ENCODE measurements at regions not wholly inside any gene's neighbourhood (a gene's known extent, or its start where the extent isn't known, plus 50 kb on each side); places are given as distances from the start of the nearest gene placed in this dataset.
"Not testable (repeated sequence)": the region's sequence is repeated elsewhere in the genome, so short reads cannot be mapped to it uniquely, and the experiment has no call there.

GRCh38 chr9:78441822-78442431 is 145.0 kb downstream of the PSAT1 start:
- H3K27ac Mint-ChIP-seq: no peak overlapping the region

GRCh38 chr9:78442577-78442976 is 145.7 kb downstream of the PSAT1 start:
- not testable (repeated sequence) for H3K9me3 Mint-ChIP-seq, H3K36me3 Mint-ChIP-seq

More at GRCh38 chr9:78441822-78442431, 145.0 kb downstream of the PSAT1 start:
- no peaks in the 10 kb centered on the region for H3K9me3 Mint-ChIP-seq
- DNase-seq (ENCODE audit: low spot score) (no peak), ATAC-seq (peak in 1 of 2 donors; percentile 16)
- no peaks in the 10 kb centered on the region for H3K36me3 Mint-ChIP-seq
- H3K4me3 Mint-ChIP-seq: no peak overlapping the region
- peaks cover 0 to 7% of the 10 kb centered on the region in 2 donors for H3K4me1 Mint-ChIP-seq (ENCODE audit: low read depth in 2 of 2)
- H3K27me3 Mint-ChIP-seq: peaks cover 16 to 18% of the 10 kb centered on the region in 2 donors

GRCh38 chr9:78443946-78444345 is 147.0 kb downstream of the PSAT1 start:
- H3K4me1 Mint-ChIP-seq (ENCODE audit: low read depth in 2 of 2): peaks cover 0 to 7% of the 10 kb centered on the region in 2 donors
- no peak overlapping the region for H3K27ac Mint-ChIP-seq
- H3K4me3 Mint-ChIP-seq: no peak overlapping the region
- H3K9me3 Mint-ChIP-seq: no peaks in the 10 kb centered on the region
- H3K36me3 Mint-ChIP-seq: no peaks in the 10 kb centered on the region
- DNase-seq (ENCODE audit: low spot score): no peak
- H3K27me3 Mint-ChIP-seq: peaks cover 12 to 22% of the 10 kb centered on the region in 2 donors
- no peak for ATAC-seq

More at GRCh38 chr9:78442577-78442976, 145.7 kb downstream of the PSAT1 start:
- H3K4me1 Mint-ChIP-seq (ENCODE audit: low read depth in 2 of 2); H3K4me3 Mint-ChIP-seq; H3K27ac Mint-ChIP-seq; DNase-seq (ENCODE audit: low spot score); ATAC-seq: not testable (repeated sequence)
- peaks cover 15 to 18% of the 10 kb centered on the region in 2 donors for H3K27me3 Mint-ChIP-seq

- H3K4me3 Mint-ChIP-seq: no peak overlapping the region
- H3K27ac Mint-ChIP-seq: no peak overlapping the region
These were observed 152.2 kb downstream of the PSAT1 start for GRCh38 chr9:78448960-78449673.

DNA sequence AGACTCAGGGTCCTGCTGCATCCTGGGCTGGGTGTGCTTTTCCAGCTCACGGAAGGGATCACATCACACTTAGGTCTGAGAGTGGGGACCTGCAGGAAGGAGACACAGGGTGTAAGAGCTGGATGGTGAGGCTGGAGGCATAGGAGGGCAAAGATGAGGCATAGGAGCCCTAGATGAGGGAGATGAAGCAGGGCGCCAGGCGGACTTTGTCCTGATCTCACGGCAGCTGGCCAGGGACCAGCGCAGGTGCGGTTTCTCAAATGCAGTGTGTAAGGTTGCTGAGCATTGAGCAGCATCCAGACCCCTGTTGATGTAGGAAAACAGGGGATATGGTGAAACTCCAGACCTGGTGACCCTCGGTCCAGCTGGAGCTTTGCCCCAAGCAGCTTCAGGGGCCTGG is 156.5 kb downstream of the PSAT1 start:
- DNase-seq (ENCODE audit: low spot score) (no peak), ATAC-seq (peak in 1 of 2 donors; percentile 40)
- Mint-ChIP-seq H3K4me3 (no peak overlapping the region), H3K27me3 (peaks cover 3 to 23% of the 10 kb centered on the region in 2 donors), H3K27ac (no peak overlapping the region), H3K9me3 (no peaks in the 10 kb centered on the region), H3K4me1 (ENCODE audit: low read depth in 2 of 2) (no peaks in the 10 kb centered on the region), H3K36me3 (no peaks in the 10 kb centered on the region)

More at GRCh38 chr9:78448960-78449673, 152.2 kb downstream of the PSAT1 start:
- H3K27me3 Mint-ChIP-seq: peaks cover 3 to 16% of the 10 kb centered on the region in 2 donors
- ATAC-seq: no peak
- H3K4me1 Mint-ChIP-seq (ENCODE audit: low read depth in 2 of 2): no peaks in the 10 kb centered on the region
- no peaks in the 10 kb centered on the region for H3K36me3 Mint-ChIP-seq
- no peak for DNase-seq (ENCODE audit: low spot score)
- H3K9me3 Mint-ChIP-seq: no peaks in the 10 kb centered on the region

DNA sequence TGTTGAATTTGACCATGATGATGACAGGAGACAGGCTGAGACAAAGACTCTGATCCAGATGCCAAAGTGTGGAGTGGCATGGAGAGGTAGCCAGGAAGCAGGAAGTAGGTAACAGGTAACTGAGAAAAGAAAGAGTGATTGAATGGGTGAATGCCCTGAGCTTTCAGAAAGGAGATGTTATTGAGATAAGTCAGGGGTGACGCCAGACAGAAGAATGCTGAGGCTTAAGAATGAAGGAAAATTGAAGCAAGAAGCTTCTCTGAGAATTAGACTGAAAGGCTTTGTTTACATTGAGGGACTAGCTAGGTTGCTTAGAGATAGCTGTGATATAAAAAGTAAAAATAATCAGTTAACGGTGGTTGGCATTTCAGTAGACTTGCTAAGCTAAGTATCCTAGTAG is 165.7 kb downstream of the PSAT1 start:
- Mint-ChIP-seq H3K27ac (no peak overlapping the region), H3K4me3 (no peak overlapping the region), H3K36me3 (no peaks in the 10 kb centered on the region), H3K27me3 (peaks cover 5 to 13% of the 10 kb centered on the region in 2 donors), H3K9me3 (no peaks in the 10 kb centered on the region), H3K4me1 (ENCODE audit: low read depth in 2 of 2) (no peaks in the 10 kb centered on the region)
- ATAC-seq: no peak
- no peak for DNase-seq (ENCODE audit: low spot score)

DNA sequence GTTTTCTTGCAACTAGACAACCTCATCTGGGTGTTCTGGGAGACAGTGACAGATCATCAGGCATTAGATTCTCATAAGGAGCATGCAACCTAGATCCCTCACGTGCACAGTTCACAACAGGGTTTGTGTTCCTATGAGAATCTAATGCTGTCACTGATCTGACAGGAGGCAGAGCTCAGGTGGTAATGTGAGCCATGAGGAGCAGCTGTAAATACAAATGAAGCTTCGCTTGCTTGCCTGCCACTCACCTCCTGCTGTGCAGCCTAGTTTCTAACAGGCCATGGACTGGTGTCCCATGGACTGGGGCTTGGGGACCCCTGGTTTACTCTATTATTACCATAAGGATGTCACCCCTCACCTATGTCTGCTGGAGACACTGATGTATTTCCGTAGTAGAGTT is 166.8 kb downstream of the PSAT1 start:
- Mint-ChIP-seq H3K36me3 (no peaks in the 10 kb centered on the region), H3K27me3 (peaks cover 6 to 14% of the 10 kb centered on the region in 2 donors), H3K4me1 (ENCODE audit: low read depth in 2 of 2) (no peaks in the 10 kb centered on the region), H3K27ac (no peak overlapping the region), H3K9me3 (no peaks in the 10 kb centered on the region), H3K4me3 (no peak overlapping the region)
- ATAC-seq (no peak), DNase-seq (ENCODE audit: low spot score) (no peak)

DNA sequence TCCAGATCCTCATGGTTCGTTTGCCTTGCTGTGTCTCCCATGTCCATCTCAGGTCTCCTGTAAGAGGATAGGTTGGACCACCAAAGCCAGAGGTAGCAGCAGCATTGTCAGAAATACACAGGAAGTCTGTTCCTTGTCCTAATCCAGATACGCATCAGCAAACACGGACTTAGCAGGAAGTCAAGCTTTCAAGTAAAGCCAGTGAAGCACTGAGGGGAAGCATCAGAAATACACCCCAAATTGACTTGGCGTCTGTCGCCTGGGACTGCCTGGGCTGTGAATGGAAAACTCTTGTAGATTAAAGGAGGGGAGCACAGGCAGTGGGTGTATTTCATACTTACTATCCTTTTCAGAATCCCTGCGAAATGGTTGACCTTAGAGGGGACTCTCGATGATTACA is 171.3 kb downstream of the PSAT1 start:
- Mint-ChIP-seq H3K4me3 (no peak overlapping the region), H3K27me3 (peaks cover 12 to 21% of the 10 kb centered on the region in 2 donors), H3K4me1 (ENCODE audit: low read depth in 2 of 2) (no peaks in the 10 kb centered on the region), H3K36me3 (no peaks in the 10 kb centered on the region), H3K9me3 (no peaks in the 10 kb centered on the region), H3K27ac (no peak overlapping the region)
- ATAC-seq: no peak
- no peak for DNase-seq (ENCODE audit: low spot score)

DNA sequence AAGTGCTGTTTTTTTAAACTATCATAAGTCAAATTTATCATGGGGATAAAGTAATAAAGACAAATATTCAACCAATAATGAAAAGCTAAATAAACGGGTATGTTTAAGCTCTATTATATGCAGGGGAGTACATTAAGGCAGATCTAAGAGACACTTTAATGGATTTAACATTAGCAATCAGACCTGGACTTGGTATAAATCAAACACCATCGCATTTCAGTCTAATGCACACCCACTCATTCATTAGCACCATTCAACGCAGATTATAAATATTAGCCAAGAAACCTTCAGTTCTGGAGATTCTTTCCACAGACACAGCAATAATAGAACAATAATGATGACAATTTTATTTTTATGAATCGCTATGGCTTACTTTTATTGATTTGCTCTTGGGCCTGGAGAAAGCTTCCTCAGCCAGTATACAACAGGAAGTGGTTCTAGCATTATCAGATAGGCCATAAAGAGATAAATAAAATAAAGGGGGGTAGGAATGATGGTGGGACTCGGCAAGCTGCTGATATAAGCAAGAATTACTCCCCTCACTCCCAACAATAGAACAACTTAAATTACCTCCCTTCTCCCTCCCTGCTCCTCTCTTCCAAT is 172.2 kb downstream of the PSAT1 start:
- no peak for DNase-seq (ENCODE audit: low spot score)
- Mint-ChIP-seq H3K4me3 (no peak overlapping the region), H3K27me3 (peaks cover 12 to 21% of the 10 kb centered on the region in 2 donors), H3K36me3 (no peaks in the 10 kb centered on the region), H3K27ac (no peak overlapping the region), H3K4me1 (ENCODE audit: low read depth in 2 of 2) (no peaks in the 10 kb centered on the region), H3K9me3 (no peaks in the 10 kb centered on the region)
- no peak for ATAC-seq

GRCh38 chr9:78470216-78470615 is 173.3 kb downstream of the PSAT1 start:
- no peaks in the 10 kb centered on the region for H3K9me3 Mint-ChIP-seq
- no peaks in the 10 kb centered on the region for H3K36me3 Mint-ChIP-seq
- DNase-seq (ENCODE audit: low spot score) (no peak), ATAC-seq (no peak)
- no peak overlapping the region for H3K27ac Mint-ChIP-seq
- H3K4me3 Mint-ChIP-seq: no peak overlapping the region
- no peaks in the 10 kb centered on the region for H3K4me1 Mint-ChIP-seq (ENCODE audit: low read depth in 2 of 2)
- H3K27me3 Mint-ChIP-seq: peaks cover 12 to 21% of the 10 kb centered on the region in 2 donors

GRCh38 chr9:78470741-78471140 is 173.8 kb downstream of the PSAT1 start:
- H3K4me1 Mint-ChIP-seq (ENCODE audit: low read depth in 2 of 2): no peaks in the 10 kb centered on the region
- no peak overlapping the region for H3K4me3 Mint-ChIP-seq
- ATAC-seq: no peak

DNA sequence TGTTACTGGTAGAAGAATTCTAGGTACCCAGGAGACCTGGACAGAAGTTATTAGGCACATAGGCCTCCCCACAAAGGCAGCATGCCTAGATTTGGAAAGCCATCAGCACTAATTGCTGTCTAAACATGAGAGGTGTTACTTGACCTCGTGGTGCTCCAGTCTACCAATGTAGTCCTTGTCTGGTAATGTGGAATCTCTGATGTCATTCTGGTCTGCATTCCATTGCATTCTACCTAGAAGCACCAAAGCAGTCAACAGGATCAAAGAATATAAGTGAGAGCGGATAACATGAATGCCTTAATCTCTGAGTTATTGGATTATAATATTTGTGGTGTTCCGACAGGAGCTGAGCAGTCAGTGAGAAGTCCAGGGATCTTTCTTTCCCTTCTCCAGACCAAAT is 175.2 kb downstream of the PSAT1 start:
- Mint-ChIP-seq H3K4me1 (ENCODE audit: low read depth in 2 of 2) (no peaks in the 10 kb centered on the region), H3K9me3 (no peaks in the 10 kb centered on the region)
- no peak for DNase-seq (ENCODE audit: low spot score)

More at GRCh38 chr9:78470741-78471140, 173.8 kb downstream of the PSAT1 start:
- Mint-ChIP-seq H3K36me3 (no peaks in the 10 kb centered on the region), H3K9me3 (no peaks in the 10 kb centered on the region), H3K27me3 (peaks cover 12 to 21% of the 10 kb centered on the region in 2 donors), H3K27ac (no peak overlapping the region)
- DNase-seq (ENCODE audit: low spot score): no peak

GRCh38 chr9:78479441-78479840 is 182.5 kb downstream of the PSAT1 start:
- DNase-seq (ENCODE audit: low spot score) (no peak), ATAC-seq (no peak)
- no peak overlapping the region for H3K27ac Mint-ChIP-seq
- H3K4me3 Mint-ChIP-seq: no peak overlapping the region
- H3K36me3 Mint-ChIP-seq: peaks cover 7% of the 10 kb centered on the region
- H3K9me3 Mint-ChIP-seq: peaks cover 10% of the 10 kb centered on the region
- no peaks in the 10 kb centered on the region for H3K4me1 Mint-ChIP-seq (ENCODE audit: low read depth in 2 of 2)
- peaks cover 5% of the 10 kb centered on the region in 2 donors for H3K27me3 Mint-ChIP-seq

More for the DNA sequence above, 175.2 kb downstream of the PSAT1 start:
- Mint-ChIP-seq H3K27ac (no peak overlapping the region), H3K4me3 (no peak overlapping the region), H3K27me3 (peaks cover 10 to 22% of the 10 kb centered on the region in 2 donors), H3K36me3 (no peaks in the 10 kb centered on the region)
- ATAC-seq: no peak

GRCh38 chr9:78486661-78487060 is 189.7 kb downstream of the PSAT1 start:
- Mint-ChIP-seq H3K9me3 (peaks cover 8% of the 10 kb centered on the region), H3K4me3 (no peak overlapping the region), H3K4me1 (ENCODE audit: low read depth in 2 of 2) (no peaks in the 10 kb centered on the region), H3K36me3 (peaks cover 9% of the 10 kb centered on the region), H3K27ac (no peak overlapping the region), H3K27me3 (peaks cover 0 to 2% of the 10 kb centered on the region in 2 donors)
- DNase-seq (ENCODE audit: low spot score): no peak
- no peak for ATAC-seq

Data from natural killer cell treated with Interleukin-12 subunit alpha and Interleukin-12 subunit beta and Interleukin-15 and Interleukin-18, amount 100 ng/mL, for 72 hours (primary cell).